HL-60 (cell line): ENCODE measurements at regions not wholly inside any gene's neighbourhood (a gene's known extent, or its start where the extent isn't known, plus 50 kb on each side); places are given as distances from the start of the nearest gene placed in this dataset.

Experiments used
- DNase-seq, 2 experiments: peaks; one replicate each; pipeline ENCODE4 v3.0.0-alpha.2; 2010 to 2020; ENCODE audit warnings: low read depth in 1 of 2, low spot score in 1 of 2
- H3K27ac ChIP-seq: fragments of 250-450 bp; sonication (Bioruptor Pico); replicated peaks from 2 replicates; pipeline ENCODE4 v1.5.1; 2020; ENCODE audit warnings: mild to moderate bottlenecking, moderate library complexity
- H3K27me3 ChIP-seq: fragments of 250-450 bp; sonication (Bioruptor Pico); 2 replicates; pipeline ENCODE4 v1.5.1; 2021; ENCODE audit warnings: mild to moderate bottlenecking, moderate library complexity; ENCODE audit not compliant: insufficient read depth, poor library complexity, severe bottlenecking
- H3K4me3 ChIP-seq: replicated peaks from 2 replicates; pipeline ENCODE4 v1.5.1; 2011; ENCODE audit warnings: mild to moderate bottlenecking, control low read depth, low read length; ENCODE audit not compliant: insufficient read depth
- GABPA ChIP-seq: IDR thresholded peaks from 2 replicates; pipeline ENCODE4 v1.6.1; 2012; ENCODE audit warnings: low read depth
- POLR2AphosphoS5 ChIP-seq: IDR thresholded peaks from 2 replicates; pipeline ENCODE4 v1.6.1; 2012; ENCODE audit warnings: low read depth
- REST ChIP-seq: IDR thresholded peaks from 2 replicates; pipeline ENCODE4 v1.6.1; 2012; ENCODE audit warnings: low read depth; ENCODE audit not compliant: insufficient replicate concordance
- SPI1 ChIP-seq: IDR thresholded peaks from 2 replicates; pipeline ENCODE4 v1.6.1; 2012; ENCODE audit warnings: low read depth, mild to moderate bottlenecking, borderline replicate concordance
- TF ChIP-seq, protein P1 (sequence below): IDR thresholded peaks from one replicate; pipeline ENCODE4 v1.5.1; 2011; ENCODE audit warnings: low read length, control low read depth, inconsistent platforms; ENCODE audit not compliant: insufficient read depth

GRCh38 chr20:51862796-51863195, 60.5 kb upstream of the SALL4 start:
- Histone ChIP-seq H3K27ac (no peak overlapping the region), H3K4me3 (no peak overlapping the region), H3K27me3 (no peaks in the 10 kb centered on the region)
- DNase-seq: no peak
- TF ChIP-seq REST (no peak), SPI1 (no peak), GABPA (no peak), POLR2AphosphoS5 (no peak)
- TF ChIP-seq, protein P1, sequence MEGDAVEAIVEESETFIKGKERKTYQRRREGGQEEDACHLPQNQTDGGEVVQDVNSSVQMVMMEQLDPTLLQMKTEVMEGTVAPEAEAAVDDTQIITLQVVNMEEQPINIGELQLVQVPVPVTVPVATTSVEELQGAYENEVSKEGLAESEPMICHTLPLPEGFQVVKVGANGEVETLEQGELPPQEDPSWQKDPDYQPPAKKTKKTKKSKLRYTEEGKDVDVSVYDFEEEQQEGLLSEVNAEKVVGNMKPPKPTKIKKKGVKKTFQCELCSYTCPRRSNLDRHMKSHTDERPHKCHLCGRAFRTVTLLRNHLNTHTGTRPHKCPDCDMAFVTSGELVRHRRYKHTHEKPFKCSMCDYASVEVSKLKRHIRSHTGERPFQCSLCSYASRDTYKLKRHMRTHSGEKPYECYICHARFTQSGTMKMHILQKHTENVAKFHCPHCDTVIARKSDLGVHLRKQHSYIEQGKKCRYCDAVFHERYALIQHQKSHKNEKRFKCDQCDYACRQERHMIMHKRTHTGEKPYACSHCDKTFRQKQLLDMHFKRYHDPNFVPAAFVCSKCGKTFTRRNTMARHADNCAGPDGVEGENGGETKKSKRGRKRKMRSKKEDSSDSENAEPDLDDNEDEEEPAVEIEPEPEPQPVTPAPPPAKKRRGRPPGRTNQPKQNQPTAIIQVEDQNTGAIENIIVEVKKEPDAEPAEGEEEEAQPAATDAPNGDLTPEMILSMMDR: no peak

- H3K27me3 ChIP-seq: no peaks in the 10 kb centered on the region
- no peak for DNase-seq
- no peak overlapping the region for H3K27ac ChIP-seq
- no peak overlapping the region for H3K4me3 ChIP-seq
- TF ChIP-seq REST: no peak
- TF ChIP-seq GABPA: no peak
- TF ChIP-seq, protein P1: no peak
- no peak for TF ChIP-seq SPI1
- no peak for TF ChIP-seq POLR2AphosphoS5
These were observed 59.6 kb upstream of the SALL4 start for GRCh38 chr20:51861726-51862466.

DNA sequence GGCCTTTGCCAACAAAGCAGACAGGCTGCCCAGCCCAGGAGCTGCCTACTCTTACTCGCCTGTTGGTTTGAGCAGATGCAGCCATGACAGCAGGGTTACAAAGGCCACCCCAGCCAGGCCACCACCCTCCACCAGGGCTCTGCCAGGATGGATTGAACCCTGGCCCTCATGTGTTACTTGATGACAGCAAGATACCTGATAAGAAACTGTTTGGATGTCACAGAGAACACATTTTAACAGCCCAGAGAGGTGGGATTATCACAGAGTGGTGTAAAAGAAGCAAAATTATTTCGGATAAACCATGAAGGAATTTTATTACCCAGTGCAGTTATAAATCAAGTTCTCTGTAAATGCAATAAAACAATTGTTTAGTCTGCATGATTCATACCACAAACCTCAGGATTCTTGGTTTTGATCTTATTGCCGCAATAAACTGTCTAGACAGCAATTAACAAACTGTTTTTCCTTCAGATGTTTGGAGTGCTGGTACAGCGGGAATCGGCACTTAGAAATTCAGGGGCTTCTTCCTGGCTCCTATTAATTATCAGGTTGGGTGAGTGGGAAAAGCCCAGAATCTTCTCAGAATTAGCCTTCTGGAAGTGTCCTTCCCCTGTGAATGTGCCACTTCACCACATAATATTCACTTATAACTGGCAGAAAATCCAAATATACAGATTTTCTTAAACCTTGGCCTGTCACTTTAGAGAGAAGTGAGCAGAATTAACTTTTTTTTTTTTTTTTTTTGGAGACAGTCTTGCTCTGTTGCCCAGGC, 58.0 kb upstream of the SALL4 start:
- Histone ChIP-seq H3K4me3 (no peak overlapping the region), H3K27me3 (no peaks in the 10 kb centered on the region), H3K27ac (no peak overlapping the region)
- DNase-seq: no peak
- TF ChIP-seq REST: no peak
- TF ChIP-seq POLR2AphosphoS5: no peak
- no peak for TF ChIP-seq SPI1
- TF ChIP-seq GABPA: no peak
- TF ChIP-seq, protein P1: no peak
